ENCODE measurements at regions not wholly inside any gene's neighbourhood (a gene's known extent, or its start where the extent isn't known, plus 50 kb on each side); places are given as distances from the start of the nearest gene placed in this dataset.

DNA sequence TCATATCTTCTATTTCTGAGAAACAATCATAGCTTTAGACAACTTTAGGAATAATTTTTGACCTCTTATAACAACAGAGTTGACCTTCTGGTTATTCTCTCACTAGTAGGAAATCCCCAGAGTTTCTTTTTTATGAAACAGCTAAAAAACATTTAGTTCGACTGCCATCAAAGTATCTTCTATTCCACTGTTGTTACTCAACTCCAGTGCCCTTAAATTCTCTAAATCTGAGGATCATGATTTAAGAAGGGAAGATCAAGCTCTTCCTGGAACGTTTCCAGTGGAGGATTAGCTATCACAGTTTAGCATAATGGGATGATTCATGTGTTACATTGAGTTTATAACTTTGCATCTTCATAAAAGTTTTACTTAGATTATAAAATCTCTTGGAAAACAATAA lies 134.9 kb upstream of the VEGFC start:
- in situ Hi-C loops (cut with MboI; ENCODE audit: low sequenced_read_pairs, unreplicated experiment) = no loop called here
- TF ChIP-seq, protein P1, sequence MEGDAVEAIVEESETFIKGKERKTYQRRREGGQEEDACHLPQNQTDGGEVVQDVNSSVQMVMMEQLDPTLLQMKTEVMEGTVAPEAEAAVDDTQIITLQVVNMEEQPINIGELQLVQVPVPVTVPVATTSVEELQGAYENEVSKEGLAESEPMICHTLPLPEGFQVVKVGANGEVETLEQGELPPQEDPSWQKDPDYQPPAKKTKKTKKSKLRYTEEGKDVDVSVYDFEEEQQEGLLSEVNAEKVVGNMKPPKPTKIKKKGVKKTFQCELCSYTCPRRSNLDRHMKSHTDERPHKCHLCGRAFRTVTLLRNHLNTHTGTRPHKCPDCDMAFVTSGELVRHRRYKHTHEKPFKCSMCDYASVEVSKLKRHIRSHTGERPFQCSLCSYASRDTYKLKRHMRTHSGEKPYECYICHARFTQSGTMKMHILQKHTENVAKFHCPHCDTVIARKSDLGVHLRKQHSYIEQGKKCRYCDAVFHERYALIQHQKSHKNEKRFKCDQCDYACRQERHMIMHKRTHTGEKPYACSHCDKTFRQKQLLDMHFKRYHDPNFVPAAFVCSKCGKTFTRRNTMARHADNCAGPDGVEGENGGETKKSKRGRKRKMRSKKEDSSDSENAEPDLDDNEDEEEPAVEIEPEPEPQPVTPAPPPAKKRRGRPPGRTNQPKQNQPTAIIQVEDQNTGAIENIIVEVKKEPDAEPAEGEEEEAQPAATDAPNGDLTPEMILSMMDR (IDR thresholded peaks at IDR 0.05; ENCODE audit: borderline replicate concordance, control extremely low read depth, extremely low read depth, insufficient read depth, missing control alignments) = no peak
- no peak for DNase-seq (ENCODE audit: low spot score)

DNA sequence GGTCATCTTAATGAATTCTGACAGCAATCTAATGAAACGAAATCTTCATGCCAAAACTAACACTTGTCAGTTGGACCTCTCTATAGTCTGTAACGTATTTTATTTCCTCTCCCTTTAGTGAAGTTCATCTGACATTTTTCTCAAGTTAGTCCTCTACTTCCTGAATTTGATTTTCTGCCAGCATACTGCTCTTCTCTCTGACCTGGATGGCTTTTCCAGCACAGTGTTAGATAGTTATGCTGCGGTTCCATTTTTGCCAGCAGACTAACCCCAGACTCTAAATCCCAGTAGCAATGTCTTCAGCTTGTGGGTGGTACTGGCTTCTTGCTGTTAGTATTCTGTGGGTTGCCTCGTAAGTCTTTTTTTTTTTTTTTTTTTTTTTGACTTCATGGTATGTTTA lies 146.7 kb upstream of the VEGFC start:
- TF ChIP-seq, protein P1 (IDR thresholded peaks at IDR 0.05; ENCODE audit: borderline replicate concordance, control extremely low read depth, extremely low read depth, insufficient read depth, missing control alignments) = no peak
- no peak for DNase-seq (ENCODE audit: low spot score)
- in situ Hi-C loops (cut with MboI; ENCODE audit: low sequenced_read_pairs, unreplicated experiment) = no loop called here

DNA sequence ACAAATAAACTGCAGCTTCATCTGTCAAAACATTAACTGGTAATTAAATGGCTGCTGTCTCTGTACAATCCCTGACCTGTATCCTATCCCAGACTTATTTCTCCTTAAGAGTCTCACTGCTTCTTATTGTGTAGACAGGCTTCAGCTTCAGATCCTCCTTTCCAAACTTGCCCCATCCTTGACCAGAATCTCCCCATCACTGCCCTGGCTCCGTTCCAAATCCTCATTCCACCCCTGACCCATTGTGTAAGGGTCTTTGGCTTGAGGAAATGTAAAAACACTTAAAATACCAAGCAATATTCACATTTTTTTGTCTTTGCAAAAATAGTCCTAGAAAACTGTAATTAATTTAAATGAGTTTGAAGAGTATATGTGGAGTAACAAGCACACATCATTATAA lies 152.6 kb upstream of the VEGFC start:
- DNase-seq (ENCODE audit: low spot score) = no peak
- TF ChIP-seq, protein P1 (IDR thresholded peaks at IDR 0.05; ENCODE audit: borderline replicate concordance, control extremely low read depth, extremely low read depth, insufficient read depth, missing control alignments) = no peak
- in situ Hi-C loops (cut with MboI; ENCODE audit: low sequenced_read_pairs, unreplicated experiment) = no loop called here

DNA sequence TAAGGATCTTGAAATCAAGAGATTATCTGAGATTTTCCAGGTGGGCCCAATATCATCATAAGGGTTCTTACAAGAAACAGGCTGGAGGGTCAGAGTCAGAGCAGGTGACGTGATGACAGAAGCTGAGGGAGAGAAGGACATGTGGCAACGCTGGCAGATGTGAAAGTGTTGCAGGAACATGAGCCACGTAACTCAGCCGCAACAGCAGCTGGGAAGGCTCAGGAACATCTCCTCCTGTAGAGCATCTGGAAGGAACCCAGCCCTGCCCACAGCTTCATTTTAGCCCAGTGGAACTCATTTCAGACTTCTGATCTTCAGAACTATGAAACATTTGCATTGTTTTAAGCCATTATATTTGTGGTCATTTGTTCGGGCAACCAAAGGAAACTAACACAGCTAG lies 156.3 kb upstream of the VEGFC start:
- in situ Hi-C loops (cut with MboI; ENCODE audit: low sequenced_read_pairs, unreplicated experiment) = no loop called here
- TF ChIP-seq, protein P1 (IDR thresholded peaks at IDR 0.05; ENCODE audit: borderline replicate concordance, control extremely low read depth, extremely low read depth, insufficient read depth, missing control alignments) = no peak
- no peak for DNase-seq (ENCODE audit: low spot score)

DNA sequence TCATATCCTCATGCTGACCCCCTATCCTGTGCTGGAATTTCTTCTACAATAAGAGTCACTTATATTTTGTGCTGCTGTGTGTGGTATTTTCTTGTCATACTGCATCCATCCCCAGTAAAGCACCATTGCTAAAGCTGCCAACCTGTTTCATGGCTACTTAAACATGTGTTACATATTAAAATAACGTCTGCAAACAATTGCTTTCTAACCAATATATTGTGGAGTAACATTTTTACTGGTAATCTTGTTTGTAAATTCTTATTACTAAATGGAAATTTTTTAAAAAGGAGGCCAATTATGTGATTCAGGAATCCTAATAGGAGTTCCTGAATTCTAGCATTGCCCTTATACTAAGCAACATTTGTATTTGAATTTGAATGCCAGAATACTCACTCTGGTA lies 160.3 kb upstream of the VEGFC start:
- TF ChIP-seq, protein P1 (IDR thresholded peaks at IDR 0.05; ENCODE audit: borderline replicate concordance, control extremely low read depth, extremely low read depth, insufficient read depth, missing control alignments) = no peak
- in situ Hi-C loops (cut with MboI; ENCODE audit: low sequenced_read_pairs, unreplicated experiment) = no loop called here
- no peak for DNase-seq (ENCODE audit: low spot score)

DNA sequence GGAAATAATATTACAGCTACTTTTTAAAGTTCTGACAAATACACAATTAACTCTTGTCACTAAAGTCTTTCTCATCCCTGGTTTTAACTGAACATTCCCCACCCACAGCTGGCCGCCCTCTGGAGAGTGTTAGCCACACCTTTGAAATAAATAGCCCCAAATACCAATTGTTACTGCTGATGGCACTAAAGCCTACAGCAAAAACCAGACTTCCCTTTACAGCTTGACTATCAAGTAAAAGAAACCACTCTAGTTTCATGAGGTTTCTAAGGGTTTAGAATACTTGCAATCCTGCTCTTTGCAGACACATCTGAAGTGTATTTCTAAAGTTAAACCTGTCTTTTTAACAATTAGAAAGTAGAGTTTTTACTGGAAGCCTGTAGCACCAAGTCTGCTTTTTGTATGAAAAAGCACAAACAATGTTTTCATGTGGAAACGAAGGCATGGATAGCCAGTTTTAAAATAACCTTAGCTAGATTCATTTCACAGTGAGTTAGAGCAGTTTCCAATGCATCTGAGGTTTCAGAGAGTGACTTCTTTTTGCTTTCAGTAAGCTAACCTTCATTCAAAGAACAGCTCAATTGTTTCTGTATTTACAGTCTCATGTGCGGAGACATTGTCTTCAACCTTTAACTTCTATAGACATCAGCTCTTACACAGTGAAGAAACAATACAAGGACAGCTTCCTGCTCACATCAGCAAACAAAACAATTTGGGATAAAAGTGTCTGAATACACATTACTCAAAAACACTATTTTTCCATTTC lies 164.8 kb upstream of the VEGFC start:
- in situ Hi-C loops (cut with MboI; ENCODE audit: low sequenced_read_pairs, unreplicated experiment) = no loop called here
- TF ChIP-seq, protein P1 (IDR thresholded peaks at IDR 0.05; ENCODE audit: borderline replicate concordance, control extremely low read depth, extremely low read depth, insufficient read depth, missing control alignments) = no peak
- no peak for DNase-seq (ENCODE audit: low spot score)
